Keratinocyte (primary cell): ENCODE measurements at regions not wholly inside any gene's neighbourhood (a gene's known extent, or its start where the extent isn't known, plus 50 kb on each side); places are given as distances from the start of the nearest gene placed in this dataset.

Experiments
- DNase-seq: peaks from one replicate; pipeline ENCODE4 v3.0.0-alpha.2; 2011; ENCODE audit warnings: low read depth, missing footprints, low spot score
- FAIRE-seq: peaks from 2 replicates; lab custom pipeline; 2011; peaks lifted over from hg19 to GRCh38; lab: Jason Lieb, UNC
- H2AFZ ChIP-seq: 2 replicates; pipeline ENCODE4 v1.6.0; 2012; ENCODE audit warnings: low read length, control low read depth, inconsistent platforms; ENCODE audit not compliant: control insufficient read depth
- H3K27ac ChIP-seq: 2 replicates; pipeline ENCODE4 v1.5.1; 2011; ENCODE audit warnings: low read length; ENCODE audit not compliant: control insufficient read depth, insufficient read depth
- H3K27me3 ChIP-seq: 3 replicates; pipeline ENCODE4 v1.6.0; 2011; ENCODE audit warnings: low read length; ENCODE audit not compliant: control insufficient read depth, insufficient read depth; ENCODE audit errors: extremely low read depth
- H3K36me3 ChIP-seq, 2 experiments: 2 replicates in 1 of 2; 3 replicates in 1 of 2; pipeline ENCODE4 v1.5.1; 2011; ENCODE audit warnings: low read length in 2 of 2, mild to moderate bottlenecking in 1 of 2; ENCODE audit not compliant: control insufficient read depth in 2 of 2, insufficient read depth in 2 of 2; ENCODE audit errors: extremely low read depth in 1 of 2
- H3K4me1 ChIP-seq: 3 replicates; pipeline ENCODE4 v1.5.1; 2011; ENCODE audit warnings: low read length; ENCODE audit not compliant: control insufficient read depth, insufficient read depth; ENCODE audit errors: extremely low read depth
- H3K4me2 ChIP-seq: 3 replicates; pipeline ENCODE4 v1.6.0; 2011; ENCODE audit warnings: low read depth, low read length; ENCODE audit not compliant: control insufficient read depth, insufficient read depth; ENCODE audit errors: extremely low read depth
- H3K4me3 ChIP-seq, 3 experiments: fragments of 200-600 bp in 1 of 3; sonication (generic) in 1 of 3; 2 replicates in 2 of 3; 3 replicates in 1 of 3; pipeline ENCODE4 v1.5.1; 2011 to 2016; ENCODE audit warnings: low read length in 3 of 3, mild to moderate bottlenecking in 3 of 3, control low read depth in 2 of 3, inconsistent platforms in 1 of 3, low read depth in 1 of 3, mixed read lengths in 1 of 3, mixed run types in 1 of 3, moderate library complexity in 1 of 3; ENCODE audit not compliant: control insufficient read depth in 2 of 3, insufficient read depth in 2 of 3; ENCODE audit errors: extremely low read depth in 1 of 3
- H3K79me2 ChIP-seq: 2 replicates; pipeline ENCODE4 v1.6.0; 2012; ENCODE audit warnings: low read length; ENCODE audit not compliant: control insufficient read depth, insufficient read depth
- H3K9ac ChIP-seq: 3 replicates; pipeline ENCODE4 v1.6.0; 2011; ENCODE audit warnings: low read length; ENCODE audit not compliant: control insufficient read depth, insufficient read depth; ENCODE audit errors: extremely low read depth
- H3K9me1 ChIP-seq: 3 replicates; pipeline ENCODE4 v1.6.0; 2011; ENCODE audit warnings: low read length; ENCODE audit not compliant: control insufficient read depth, insufficient read depth; ENCODE audit errors: extremely low read depth
- H3K9me3 ChIP-seq: 2 replicates; pipeline ENCODE4 v1.5.1; 2012; ENCODE audit warnings: low read depth, low read length; ENCODE audit not compliant: control insufficient read depth
- H4K20me1 ChIP-seq: 3 replicates; pipeline ENCODE4 v1.6.0; 2011; ENCODE audit warnings: low read length; ENCODE audit not compliant: control insufficient read depth, insufficient read depth; ENCODE audit errors: extremely low read depth
- CTCF ChIP-seq, 3 experiments: IDR thresholded peaks in 1 of 3; conservative IDR thresholded peaks in 1 of 3; optimal IDR thresholded peaks in 1 of 3; 2 replicates in 2 of 3; 3 replicates in 1 of 3; pipeline versions ENCODE3 to v1.5.1; 2011; ENCODE audit warnings: low read length in 3 of 3, mild to moderate bottlenecking in 3 of 3, moderate library complexity in 2 of 3, control low read depth in 1 of 3, inconsistent platforms in 1 of 3; ENCODE audit not compliant: insufficient read depth in 2 of 3; ENCODE audit errors: extremely low read depth in 1 of 3
- EZH2 ChIP-seq: IDR thresholded peaks from one replicate; pipeline ENCODE4 v1.6.1; 2012; ENCODE audit warnings: inconsistent platforms, mild to moderate bottlenecking, low read length, moderate library complexity
- dilution Hi-C: fragments of 300-500 bp; cut with MboI; formaldehyde crosslinking; loops from one replicate; pipeline ENCODE4 v1.7.0; 2020; ENCODE audit warnings: low sequenced_read_pairs; ENCODE audit not compliant: extremely low pct_ligation_motif_present

GRCh38 chr3:106431721-106432120, 562.9 kb upstream of the CBLB start:
- no peak for TF ChIP-seq EZH2
- no peak for TF ChIP-seq CTCF (optimal IDR thresholded peaks at IDR 0.05 in 1 of 3, IDR thresholded peaks at IDR 0.05 in 1 of 3, conservative IDR thresholded peaks at IDR 0.05 in 1 of 3; ENCODE audit: extremely low read depth in 1 of 3, insufficient read depth in 2 of 3, low read length in 3 of 3)
- Histone ChIP-seq H3K4me2 (no peak overlapping the region), H3K79me2 (no peaks in the 10 kb centered on the region), H3K36me3 (no peaks in the 10 kb centered on the region), H3K9ac (no peak overlapping the region), H3K4me3 (no peak overlapping the region), H3K27ac (no peak overlapping the region), H3K9me1 (no peaks in the 10 kb centered on the region), H3K4me1 (peaks cover 5% of the 10 kb centered on the region), H2AFZ (no peak overlapping the region), H4K20me1 (no peaks in the 10 kb centered on the region), H3K9me3 (no peaks in the 10 kb centered on the region), H3K27me3 (no peaks in the 10 kb centered on the region)
- dilution Hi-C loops: no loop called here
- no peak for DNase-seq
- FAIRE-seq: no peak

- no peaks in the 10 kb centered on the region for H3K36me3 ChIP-seq
- no peak for DNase-seq
- no peak overlapping the region for H3K9ac ChIP-seq
- no peaks in the 10 kb centered on the region for H3K9me3 ChIP-seq
- no peak overlapping the region for H3K4me2 ChIP-seq
- no peak for FAIRE-seq
- H3K27me3 ChIP-seq: no peaks in the 10 kb centered on the region
- TF ChIP-seq CTCF (optimal IDR thresholded peaks at IDR 0.05 in 1 of 3, IDR thresholded peaks at IDR 0.05 in 1 of 3, conservative IDR thresholded peaks at IDR 0.05 in 1 of 3; ENCODE audit: extremely low read depth in 1 of 3, insufficient read depth in 2 of 3, low read length in 3 of 3) (no peak), EZH2 (no peak)
- H4K20me1 ChIP-seq: no peaks in the 10 kb centered on the region
- no peak overlapping the region for H3K4me3 ChIP-seq
- no peaks in the 10 kb centered on the region for H3K79me2 ChIP-seq
- no peaks in the 10 kb centered on the region for H3K9me1 ChIP-seq
- H2AFZ ChIP-seq: no peak overlapping the region
- no peak overlapping the region for H3K27ac ChIP-seq
- no peaks in the 10 kb centered on the region for H3K4me1 ChIP-seq
- dilution Hi-C loops: no loop called here
Observed at GRCh38 chr3:106435899-106436453, 567.2 kb upstream of the CBLB start.
